HL-60/S4 treated with retinoic acid at 250 ng/mL for 4 days and 3 days (cell line): ENCODE measurements at regions not wholly inside any gene's neighbourhood (a gene's known extent, or its start where the extent isn't known, plus 50 kb on each side); places are given as distances from the start of the nearest gene placed in this dataset.

Source experiments
- in situ Hi-C: fragments of 300-500 bp; cut with MboI; formaldehyde crosslinking; loops from 2 replicates; pipeline ENCODE4 v1.7.0; 2022; ENCODE audit warnings: low sequenced_read_pairs

DNA sequence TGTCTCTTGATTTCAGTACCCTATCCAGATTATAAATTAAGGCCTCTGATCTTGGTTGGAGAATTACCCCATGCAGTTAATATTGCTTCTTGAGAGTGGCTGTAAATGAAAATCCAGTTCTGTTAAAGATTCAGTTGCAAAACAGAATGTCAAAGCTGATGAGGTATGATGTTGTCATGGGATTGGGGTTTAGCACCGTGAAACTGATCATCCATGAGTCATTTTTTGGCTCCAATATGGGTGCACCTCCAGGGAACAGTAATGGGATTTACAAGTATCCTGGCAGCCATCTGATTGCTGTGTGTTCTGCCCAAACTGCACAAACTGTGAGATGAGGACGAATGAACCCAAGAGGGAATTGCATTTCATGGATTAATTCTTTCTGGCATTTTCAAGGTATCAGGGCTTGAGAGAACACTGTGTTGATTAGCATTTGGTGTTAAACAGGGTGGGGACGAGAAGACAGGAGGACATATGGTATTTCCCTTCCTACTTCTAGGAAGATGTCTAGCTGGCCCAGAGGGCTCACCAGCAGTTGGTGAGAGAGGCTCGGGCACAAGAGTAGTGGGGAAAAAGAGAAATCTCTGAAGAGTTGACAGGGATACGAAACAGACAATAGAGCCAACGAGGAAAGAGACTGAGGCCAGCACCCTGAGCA lies 214.7 kb downstream of the GAS1 start:
- in situ Hi-C loops = no loop called here

DNA sequence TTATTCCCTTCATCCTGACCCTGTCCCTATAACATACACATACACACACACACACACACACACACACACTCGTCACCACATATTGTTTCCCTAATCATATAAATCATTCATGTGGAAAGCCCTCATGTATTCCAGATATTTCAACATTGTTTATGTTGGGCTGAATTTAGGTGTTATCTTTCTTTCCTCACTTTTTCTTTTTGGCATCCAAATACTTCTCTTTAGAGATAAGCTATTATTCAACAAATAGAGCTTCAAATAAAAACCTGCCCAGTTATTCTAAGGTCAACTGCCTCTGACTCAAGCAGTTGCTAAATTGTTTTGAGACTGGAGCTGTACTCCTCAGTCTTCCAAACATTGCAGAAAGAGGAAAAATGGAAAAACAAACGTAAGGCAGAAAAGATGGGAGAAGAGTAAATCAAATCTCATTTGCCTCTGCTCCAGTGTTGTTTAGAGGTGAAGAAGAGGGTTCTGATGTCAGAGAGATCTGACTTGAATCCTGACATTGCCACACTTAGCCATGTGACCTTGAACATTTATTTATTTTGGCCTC lies 215.7 kb downstream of the GAS1 start:
- in situ Hi-C loops = no loop called here

DNA sequence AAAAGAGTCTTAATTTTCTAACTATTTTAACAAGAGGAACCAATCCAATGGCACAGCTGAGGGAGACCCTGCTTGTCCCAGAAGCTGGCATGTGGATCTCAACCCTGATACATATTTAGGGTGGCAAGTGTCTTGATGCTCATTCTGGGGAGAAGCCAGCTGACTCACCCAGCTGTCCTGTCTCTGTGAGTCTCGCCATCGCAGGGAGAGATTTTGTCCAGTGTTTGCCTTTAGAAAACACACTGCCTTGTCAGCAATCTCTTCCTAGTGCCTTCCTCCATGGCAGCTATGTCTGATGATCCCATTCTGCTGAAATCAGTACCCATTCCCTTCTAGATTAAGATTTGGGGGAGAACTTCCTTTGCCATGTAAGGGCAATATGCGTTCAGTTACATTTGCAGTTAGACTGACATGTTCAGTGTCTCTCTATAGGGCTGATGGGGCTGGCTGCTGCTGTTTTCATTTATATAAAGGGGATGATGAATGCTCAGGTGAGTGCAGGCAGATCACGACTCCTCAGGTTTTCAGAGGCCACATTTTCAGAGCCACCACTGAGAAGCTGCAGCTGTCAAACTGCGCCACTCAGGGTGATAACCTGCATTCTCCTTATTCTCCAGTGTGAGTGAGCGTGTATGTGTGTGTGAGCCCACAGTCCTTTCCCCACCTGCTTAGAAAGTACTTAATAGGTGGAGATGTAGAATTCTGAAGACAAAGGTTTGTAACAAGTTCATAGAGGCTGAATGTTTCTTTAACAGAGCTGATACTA lies 217.0 kb downstream of the GAS1 start:
- in situ Hi-C loops = no loop called here

DNA sequence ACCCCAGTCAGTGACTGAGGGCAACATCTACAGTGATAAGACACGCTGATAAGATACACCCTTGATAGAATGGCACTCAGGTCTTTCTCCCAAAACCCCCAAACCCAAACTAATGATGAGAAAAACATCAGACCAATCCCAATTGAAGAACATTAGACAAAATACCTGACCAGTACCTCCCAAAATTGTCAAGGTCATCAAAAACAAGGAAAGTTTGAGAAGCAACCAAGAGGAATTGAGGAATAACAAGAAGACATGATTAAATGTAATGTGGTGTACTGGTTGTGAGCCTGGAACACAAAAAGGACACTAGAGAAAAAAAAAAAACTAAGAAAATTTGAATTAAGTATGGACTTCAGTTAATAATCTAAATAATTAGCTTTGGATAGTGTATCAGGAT lies 222.8 kb downstream of the GAS1 start:
- in situ Hi-C loops = no loop called here

DNA sequence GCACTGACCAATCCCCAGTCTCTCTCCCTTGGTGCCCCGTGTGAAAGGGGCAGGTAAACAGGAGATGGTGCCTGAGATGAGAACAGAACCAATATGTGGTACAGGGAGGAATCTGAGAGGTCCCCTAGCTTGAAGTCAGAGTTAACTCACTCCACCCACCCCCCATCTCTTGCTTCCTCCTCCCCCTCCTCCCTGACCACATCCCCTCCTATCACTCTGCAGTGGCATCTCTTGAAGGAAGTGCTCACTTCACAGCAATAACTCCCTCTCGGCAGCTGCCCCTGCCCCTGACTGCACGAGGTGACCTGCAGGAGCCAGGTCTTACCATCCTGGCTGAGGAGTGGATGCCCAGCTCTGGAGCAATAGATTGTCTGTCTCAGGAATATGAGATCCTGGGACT lies 224.0 kb downstream of the GAS1 start:
- in situ Hi-C loops = no loop called here

DNA sequence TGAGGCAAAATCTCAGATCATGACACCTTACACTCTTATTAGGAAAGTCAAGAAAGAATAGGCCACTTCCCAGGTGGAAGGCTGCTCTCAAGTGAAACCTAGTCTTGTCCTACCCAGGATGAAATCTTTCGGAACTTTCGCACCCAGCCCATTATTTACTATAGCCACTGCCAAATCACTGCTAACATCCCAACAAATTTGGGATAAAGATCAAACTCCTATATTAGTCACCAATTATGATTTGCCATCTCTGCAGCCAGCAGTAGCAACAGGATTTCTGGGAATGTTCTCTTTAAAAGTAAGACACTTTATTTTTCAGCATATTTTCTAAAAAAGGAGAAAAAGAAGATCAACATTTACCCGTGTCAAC lies 224.6 kb downstream of the GAS1 start:
- in situ Hi-C loops = no loop called here

DNA sequence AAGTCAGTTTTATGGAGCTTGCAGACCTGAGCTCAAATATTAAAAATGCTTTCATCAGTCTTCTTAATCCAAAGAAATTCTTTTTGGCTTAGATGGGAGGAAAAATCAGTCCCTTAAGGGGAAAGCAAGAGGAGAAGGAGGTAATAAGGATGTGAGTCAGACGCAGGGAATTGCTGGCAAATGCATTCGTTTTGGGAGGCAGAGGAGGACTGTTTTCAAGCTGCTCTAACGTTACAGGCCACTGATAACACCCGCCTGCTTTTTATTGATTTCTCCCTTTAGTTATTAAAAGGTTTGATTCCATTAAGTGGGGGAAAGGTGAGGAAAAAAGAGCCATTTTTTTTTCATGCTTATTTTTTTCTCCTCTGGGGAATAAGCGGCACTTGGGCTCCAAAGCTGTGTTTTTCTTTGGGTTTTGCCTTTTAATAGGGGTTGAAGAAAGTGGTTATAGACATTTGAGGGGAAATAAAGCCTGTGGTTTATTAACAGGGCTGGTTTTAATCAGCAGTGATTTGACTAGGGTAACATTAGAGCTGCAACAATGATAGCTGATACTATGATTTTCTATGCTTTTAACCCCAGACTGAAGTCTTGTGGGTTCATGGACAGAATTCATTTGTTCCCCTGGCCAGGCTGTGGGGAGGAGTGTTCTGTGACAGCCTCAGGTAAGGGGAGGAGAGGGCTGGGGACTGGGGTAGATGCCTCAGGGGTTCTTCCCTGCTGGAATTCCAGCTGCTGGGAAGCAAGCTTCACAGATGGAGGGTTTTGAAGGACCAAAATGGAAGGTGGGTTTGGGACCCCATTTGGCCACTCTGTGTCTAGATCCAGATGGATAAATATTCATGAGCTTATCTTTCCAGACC lies 225.2 kb downstream of the GAS1 start:
- in situ Hi-C loops = no loop called here

DNA sequence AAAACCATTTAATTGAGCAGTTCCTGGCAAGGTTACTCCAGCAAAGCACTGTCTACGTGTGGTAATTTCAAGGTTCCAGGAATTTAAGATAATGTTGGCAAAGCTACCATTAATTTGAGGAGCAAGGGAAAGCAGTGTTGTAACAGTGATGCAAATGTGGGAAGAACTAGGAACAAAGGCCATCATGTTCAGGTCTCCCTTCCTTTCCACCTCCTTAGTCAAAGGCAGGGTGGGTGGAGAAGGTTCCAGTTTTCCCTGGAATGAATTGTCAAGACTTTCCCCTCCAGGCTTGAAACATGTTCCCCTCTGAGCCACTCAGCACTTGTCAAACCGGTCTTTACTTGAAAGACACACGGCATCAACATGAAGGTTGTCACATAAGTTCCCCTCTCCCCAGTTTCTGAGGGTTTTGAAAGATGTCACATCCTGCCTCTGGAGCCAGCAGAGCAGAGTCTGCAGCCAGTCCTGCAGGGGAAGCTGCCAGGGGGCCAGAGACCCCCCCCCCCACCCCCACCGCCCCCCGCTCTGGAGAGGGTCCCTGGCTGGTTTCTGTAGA lies 226.0 kb downstream of the GAS1 start:
- in situ Hi-C loops = no loop called here

DNA sequence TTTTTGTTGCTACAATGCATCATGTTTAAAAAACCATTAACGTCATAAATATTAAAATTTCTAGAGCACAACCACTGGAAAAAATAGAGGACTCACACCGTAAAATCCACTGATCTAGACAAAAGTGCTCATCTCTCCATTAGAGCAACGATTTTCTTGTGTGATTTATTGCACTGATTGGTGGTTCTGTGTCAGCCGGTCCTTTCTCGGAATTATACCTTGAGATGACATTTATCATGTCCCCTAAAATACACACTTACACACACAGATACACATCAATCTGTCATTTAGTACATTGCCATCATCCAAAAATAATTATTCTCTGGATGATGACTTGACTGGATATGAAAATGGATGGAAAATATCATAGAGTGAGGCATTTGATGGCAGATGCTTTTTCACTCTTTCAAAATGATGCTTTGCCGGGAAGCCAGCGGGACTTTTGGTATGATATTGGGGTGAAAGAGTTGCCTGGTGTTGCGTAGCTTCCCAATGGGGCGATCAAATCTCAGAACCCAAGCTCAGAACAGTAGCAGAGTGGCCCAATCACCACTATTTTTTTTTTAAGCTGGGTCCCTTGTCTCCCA lies 226.6 kb downstream of the GAS1 start:
- in situ Hi-C loops = no loop called here

DNA sequence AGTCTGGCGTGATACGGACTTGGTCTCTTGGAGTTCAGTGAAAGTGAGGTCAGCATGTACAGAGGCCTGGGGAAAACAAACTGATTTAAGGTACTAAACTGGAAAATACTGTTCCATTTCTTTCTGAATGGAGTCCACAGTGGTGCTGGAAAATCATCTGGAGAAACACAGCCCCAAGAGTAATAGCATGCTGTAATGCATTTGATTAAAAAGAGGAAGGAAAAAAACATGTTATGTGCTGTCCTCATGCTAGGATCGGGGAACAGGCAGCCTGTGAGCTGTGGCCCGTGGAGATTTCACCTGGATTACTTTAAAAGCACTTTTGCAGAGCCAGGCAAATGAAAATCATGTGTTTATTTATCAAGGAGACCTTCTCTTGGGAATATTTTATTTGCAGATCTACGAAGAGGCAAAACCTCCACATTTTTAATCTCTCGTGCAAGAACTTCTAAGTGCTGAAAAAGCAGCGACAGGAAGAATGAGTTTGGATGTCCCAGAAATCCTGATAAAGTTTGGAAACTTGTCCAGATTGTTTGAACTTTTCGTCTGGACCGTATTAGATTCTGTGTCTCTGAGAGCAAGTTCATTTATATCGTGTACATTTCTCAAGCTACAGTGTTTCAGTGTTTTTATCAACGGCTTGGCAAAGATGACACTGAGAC lies 228.8 kb downstream of the GAS1 start:
- in situ Hi-C loops = no loop called here

DNA sequence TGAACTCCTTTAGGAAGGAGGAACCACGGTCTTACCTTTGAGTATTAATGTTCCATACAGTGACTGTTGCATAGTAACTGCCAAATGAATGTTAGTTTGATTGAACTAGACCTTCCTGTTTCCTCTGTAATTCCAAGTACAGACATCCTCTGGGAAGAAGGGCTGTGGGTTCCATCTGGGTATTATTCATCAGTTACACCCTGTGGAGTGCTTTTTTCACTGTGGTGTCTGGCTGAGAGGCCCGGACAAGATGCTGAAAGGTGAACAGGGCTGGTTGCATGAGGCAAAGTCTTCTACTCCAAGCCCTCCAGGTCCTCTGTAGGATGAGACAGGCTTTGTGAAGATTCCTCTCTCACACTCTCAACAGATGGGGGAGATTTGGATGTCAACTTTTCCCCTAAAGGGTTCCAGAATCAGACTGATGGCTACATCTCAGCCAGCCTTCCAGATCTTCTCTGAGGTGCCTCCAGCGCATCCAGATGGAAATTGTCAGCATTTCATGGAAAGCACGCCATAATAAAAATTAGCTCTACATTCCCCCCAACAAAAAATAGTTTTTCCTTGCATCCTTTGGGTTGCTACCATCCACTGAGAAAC lies 230.9 kb downstream of the GAS1 start:
- in situ Hi-C loops = no loop called here

DNA sequence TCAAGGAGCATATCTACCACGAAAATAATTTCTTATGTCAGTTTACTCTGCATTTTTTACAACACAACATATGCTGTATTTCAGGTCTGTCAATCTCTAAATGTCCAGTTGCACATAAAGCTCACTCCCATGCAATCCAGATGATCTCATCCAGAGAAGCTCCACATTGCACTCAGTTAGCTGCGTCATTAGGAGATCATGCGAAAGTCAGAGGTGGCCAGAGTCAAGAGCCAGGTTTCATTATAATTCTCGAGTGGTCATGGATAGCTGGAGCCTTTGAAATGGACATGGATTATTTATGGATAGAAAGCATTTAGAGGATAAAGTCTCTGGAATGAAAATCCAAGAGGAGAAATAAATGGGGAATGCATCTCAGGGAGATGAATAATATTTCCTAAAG lies 232.3 kb downstream of the GAS1 start:
- in situ Hi-C loops = no loop called here

DNA sequence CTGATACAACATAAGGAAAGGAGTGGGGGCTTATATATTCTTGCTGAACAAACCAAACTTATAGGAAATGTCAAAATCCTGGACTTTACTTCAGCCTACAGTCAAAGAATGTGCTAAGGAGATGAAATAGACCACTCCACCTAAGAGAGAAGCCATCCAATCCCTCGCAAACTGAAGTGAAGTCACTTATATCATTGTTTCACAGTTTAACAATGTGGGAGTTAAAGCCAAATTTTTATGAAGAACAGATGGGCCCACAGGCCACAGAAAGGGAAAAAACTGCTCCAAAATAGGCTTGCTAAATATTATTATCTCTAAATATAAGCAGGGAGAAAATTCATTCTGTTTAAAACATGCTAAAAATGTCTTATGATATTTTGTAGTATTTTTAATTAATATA lies 233.3 kb downstream of the GAS1 start:
- in situ Hi-C loops = no loop called here

DNA sequence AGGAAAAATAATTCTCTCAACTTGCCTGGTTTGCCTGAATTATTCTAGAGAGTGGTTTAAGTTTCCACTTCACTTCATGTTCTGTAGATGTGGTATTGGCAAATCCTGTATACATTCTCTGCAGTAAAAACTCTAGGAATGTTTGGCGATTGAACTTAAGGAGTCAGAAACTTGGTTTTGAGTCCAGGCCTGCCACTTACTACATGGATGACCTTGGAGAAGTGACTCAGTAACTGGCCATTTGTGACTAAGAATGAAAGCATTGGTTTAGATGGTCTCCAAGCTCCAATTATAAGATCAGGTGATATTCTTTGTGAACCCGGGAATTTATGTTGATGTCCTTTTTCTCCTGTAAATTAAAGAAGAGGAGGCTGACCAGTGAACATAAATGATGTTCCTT lies 233.8 kb downstream of the GAS1 start:
- in situ Hi-C loops = no loop called here

DNA sequence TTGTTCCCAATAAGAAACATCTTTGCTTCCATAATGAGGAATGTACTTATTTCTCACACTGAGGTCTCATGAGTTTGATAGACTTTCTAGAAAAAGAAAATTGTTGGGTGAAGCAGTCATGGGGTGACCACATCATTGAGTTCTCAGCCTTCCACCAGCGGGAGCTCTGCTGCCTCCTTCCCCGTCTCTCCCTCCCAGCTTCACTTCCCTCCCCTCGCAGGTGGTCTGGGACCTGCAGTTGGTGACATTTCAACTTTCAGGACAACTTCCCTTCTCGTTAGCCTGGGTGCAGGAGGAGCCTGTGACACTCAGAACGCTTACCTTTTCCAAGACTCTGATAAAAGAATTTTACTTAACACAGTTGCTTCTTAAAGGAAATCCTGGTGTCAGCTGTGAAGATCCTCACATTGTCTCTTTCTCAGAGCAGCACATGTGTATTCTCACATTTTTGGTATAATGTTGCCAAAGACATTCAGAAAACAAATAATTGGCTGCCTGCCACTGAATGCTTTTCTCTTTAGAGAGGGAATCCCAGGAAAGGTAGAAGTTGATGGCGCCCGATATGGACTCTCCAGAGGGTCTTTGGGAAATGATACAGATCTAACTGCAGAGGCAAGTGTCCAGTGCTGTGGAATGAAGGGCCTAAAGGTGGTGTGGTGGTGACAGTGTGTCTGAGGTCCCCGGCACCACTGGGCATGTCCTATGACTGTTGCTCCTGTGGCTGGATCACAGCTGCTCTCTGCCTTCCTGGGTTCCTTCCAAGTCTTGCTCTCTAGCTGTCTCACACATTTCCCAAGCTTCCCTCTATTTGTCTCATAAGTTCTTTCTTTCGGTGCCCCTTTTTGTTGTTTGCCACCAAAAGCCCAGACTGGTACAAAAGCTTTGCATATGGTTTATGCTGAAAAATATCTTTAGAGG lies 238.1 kb downstream of the GAS1 start:
- in situ Hi-C loops = no loop called here

DNA sequence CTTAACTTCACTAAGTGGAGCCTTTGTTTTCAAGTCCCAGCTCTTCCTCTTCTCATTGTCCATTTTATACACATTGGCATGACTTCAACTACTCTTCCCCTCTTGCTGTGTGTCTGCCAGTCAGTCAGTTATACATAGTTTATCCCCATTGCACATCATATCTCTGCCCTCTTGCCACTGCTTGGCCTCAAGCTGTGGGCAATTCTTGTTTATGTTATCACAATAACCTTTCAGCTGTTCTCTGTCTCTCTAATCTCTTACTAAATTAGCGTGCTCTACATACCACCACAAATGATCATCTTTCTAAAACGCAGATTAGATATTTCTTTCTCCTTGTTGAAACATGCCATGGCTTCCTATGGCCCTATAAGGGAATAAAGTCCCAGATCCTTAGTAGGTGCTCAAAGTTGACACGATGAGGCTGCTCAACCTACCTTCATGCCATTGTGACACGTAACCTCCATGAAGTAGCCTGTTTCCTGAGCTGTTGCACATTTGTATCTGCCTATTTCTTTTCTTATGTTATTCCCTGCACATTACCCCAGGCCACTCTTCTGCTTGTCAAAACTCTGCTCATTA lies 239.3 kb downstream of the GAS1 start:
- in situ Hi-C loops = no loop called here

DNA sequence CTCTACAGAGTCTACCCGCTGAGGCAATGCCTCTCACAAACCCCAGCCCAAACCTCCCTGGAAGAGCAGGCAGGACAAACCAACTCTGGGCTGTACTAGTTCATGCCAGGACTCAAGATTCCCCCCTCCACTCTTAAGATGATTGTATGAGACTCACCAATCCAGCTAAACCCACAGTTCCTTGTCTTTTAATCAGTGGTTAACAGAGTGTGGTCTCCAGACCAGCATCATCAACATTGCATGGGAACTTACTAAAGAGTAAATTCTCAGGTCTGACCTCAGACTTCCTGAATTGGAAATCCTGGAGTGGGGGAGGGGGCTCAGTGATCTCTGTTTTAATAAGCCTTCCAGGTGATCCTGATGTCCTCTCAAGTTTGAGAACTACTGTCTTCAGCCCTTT lies 240.9 kb downstream of the GAS1 start:
- in situ Hi-C loops = no loop called here

DNA sequence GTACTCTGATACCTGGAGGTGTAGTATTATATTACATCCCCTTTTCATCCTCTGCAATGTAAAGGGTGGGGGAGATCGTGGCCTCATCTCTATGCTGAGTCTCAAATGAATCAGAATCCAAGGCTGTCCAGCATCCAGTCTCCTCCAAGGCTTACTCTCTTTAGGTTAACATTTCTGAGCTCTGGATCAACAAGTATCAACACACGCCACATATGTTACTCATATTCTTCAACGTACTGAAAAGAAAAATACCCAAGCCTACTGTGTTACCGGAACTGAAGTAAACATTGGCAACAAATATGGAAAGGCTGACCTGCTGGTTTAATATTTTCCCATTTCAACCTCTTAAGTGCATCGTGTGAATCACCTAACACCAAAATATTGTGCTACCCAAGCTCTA lies 241.8 kb downstream of the GAS1 start:
- in situ Hi-C loops = no loop called here

DNA sequence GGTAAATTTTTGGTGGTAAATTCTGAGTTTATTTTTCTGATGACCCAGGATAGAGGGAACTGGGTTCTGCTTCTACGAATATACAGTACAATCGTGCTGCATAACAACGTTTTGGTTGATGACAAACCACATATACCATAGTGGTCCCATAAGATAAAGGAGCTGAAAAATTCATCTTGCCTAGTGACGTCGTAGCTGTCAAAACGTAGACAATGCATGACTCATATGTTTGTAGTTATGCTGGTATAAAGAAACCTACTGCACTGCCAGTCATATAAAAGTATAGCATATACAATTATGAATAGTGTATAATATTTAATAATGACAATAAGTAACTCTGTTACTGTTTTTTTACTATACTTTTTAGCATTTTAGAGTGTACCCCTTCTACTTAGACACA lies 244.0 kb downstream of the GAS1 start:
- in situ Hi-C loops = no loop called here
